Smooth muscle cell (in vitro differentiated cells): ENCODE measurements at regions not wholly inside any gene's neighbourhood (a gene's known extent, or its start where the extent isn't known, plus 50 kb on each side); places are given as distances from the start of the nearest gene placed in this dataset.

Experiments used
- DNase-seq: peaks from one replicate; lab custom pipeline; 2025; ENCODE audit not compliant: unreplicated experiment; lab: John Stamatoyannopoulos, UW
- H2AFZ ChIP-seq: fragments of 200-600 bp; sonication (generic); 2 replicates; pipeline ENCODE4 v1.6.0; 2016; ENCODE audit warnings: antibody characterized with exemption, low read depth, mild to moderate bottlenecking
- H3F3A ChIP-seq: fragments of 200-600 bp; sonication (generic); 2 replicates; pipeline ENCODE4 v1.6.0; 2017; ENCODE audit warnings: antibody characterized with exemption, low read depth
- H3K27ac ChIP-seq: fragments of 200-600 bp; sonication (generic); 2 replicates; pipeline ENCODE4 v1.5.1; 2016; ENCODE audit warnings: low read depth, mild to moderate bottlenecking
- H3K27me3 ChIP-seq: fragments of 200-600 bp; sonication (generic); 2 replicates; pipeline ENCODE4 v1.6.1; 2016; ENCODE audit warnings: low read depth, mild to moderate bottlenecking
- H3K36me3 ChIP-seq: fragments of 200-600 bp; sonication (generic); 2 replicates; pipeline ENCODE4 v1.5.1; 2016; ENCODE audit warnings: low read depth
- H3K4me1 ChIP-seq: fragments of 200-600 bp; sonication (generic); 2 replicates; pipeline ENCODE4 v1.5.1; 2016; ENCODE audit warnings: low read depth
- H3K4me2 ChIP-seq: fragments of 200-600 bp; sonication (generic); 2 replicates; pipeline ENCODE4 v1.6.0; 2016; ENCODE audit warnings: mild to moderate bottlenecking
- H3K4me3 ChIP-seq: fragments of 200-600 bp; sonication (generic); 2 replicates; pipeline ENCODE4 v1.5.1; 2016; ENCODE audit warnings: mild to moderate bottlenecking
- H3K79me2 ChIP-seq: fragments of 200-600 bp; sonication (generic); 2 replicates; pipeline ENCODE4 v1.6.0; 2016; ENCODE audit warnings: low read depth, mild to moderate bottlenecking
- H3K9ac ChIP-seq: fragments of 200-600 bp; sonication (generic); 2 replicates; pipeline ENCODE4 v1.6.0; 2016; ENCODE audit warnings: low read depth
- H3K9me3 ChIP-seq: fragments of 200-600 bp; sonication (generic); replicated peaks from 2 replicates; pipeline ENCODE4 v1.5.1; 2016; ENCODE audit warnings: low read depth
- H4K20me1 ChIP-seq: fragments of 200-600 bp; sonication (generic); 2 replicates; pipeline ENCODE4 v1.6.0; 2016; ENCODE audit warnings: low read depth
- CTCF ChIP-seq: fragments of 200-600 bp; sonication (generic); IDR thresholded peaks from 2 replicates; pipeline ENCODE4 v1.5.1; 2017; ENCODE audit warnings: borderline replicate concordance, mild to moderate bottlenecking, antibody characterized with exemption; ENCODE audit not compliant: insufficient read depth, poor library complexity, severe bottlenecking
- WGBS: methylation state at CpG from one replicate; pipeline ENCODE4 v1.1.7; 2016; ENCODE audit warnings: low lambda C conversion rate; 5-methylcytosine and 5-hydroxymethylcytosine counted together

DNA sequence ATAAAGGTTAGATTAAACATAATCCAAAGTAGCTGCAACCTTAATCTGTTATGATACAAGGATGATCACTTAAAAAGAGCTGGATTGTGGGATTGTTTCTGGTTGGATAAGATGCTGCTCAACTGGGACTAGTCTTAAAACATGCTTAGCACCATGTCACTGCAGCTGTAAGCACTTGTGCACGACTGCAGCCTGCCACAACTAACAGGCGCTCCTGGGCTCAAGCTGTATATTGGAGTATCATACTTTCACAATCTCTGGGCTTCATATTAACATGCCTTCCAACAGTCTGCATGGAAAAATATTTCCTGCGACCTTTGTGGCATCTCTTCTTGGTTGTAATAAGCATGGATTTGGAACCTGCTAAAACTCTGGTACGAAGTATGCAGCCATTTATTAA is 493.0 kb upstream of the PITX2 start:
- H3K36me3 ChIP-seq, result no peaks in the 10 kb centered on the region
- no peaks in the 10 kb centered on the region for H4K20me1 ChIP-seq
- peak overlapping the region; percentile 33 for H2AFZ ChIP-seq
- no peaks in the 10 kb centered on the region for H3K27me3 ChIP-seq
- H3F3A ChIP-seq, result peaks cover 7% of the 10 kb centered on the region
- WGBS, result 54% methylated on average over 4 of the region's 4 CpGs
- DNase-seq, result no peak
- no peaks in the 10 kb centered on the region for H3K79me2 ChIP-seq
- no peak for TF ChIP-seq CTCF
- H3K4me2 ChIP-seq, result no peak overlapping the region
- H3K27ac ChIP-seq, result no peak overlapping the region
- no peak overlapping the region for H3K9ac ChIP-seq
- no peak overlapping the region for H3K4me3 ChIP-seq
- H3K9me3 ChIP-seq, result no peaks in the 10 kb centered on the region
- H3K4me1 ChIP-seq, result no peaks in the 10 kb centered on the region

DNA sequence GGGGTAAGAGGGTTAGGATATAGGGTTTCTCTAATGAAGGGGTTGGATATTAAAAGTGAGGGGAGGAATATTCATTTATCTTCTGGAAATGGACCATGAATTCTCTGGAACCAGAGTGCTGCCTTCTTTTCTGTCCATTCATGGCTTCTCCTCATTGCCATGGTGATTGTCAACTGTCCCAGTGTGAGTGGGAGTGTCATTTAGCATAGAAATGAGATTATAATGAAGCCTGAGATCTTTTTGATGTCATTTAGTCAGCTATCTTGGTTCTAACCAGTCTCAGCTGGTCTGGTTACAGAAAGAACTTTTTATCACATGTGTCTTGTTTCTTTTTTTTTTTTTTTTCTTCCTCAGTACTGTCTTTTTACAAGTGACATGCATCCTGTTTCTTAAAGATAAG is 497.3 kb upstream of the PITX2 start:
- Histone ChIP-seq H3K36me3 (no peaks in the 10 kb centered on the region), H3K4me3 (no peak overlapping the region), H4K20me1 (no peaks in the 10 kb centered on the region), H3F3A (peaks cover 9% of the 10 kb centered on the region), H3K79me2 (no peaks in the 10 kb centered on the region), H3K4me1 (no peaks in the 10 kb centered on the region), H3K9ac (no peak overlapping the region), H3K27me3 (no peaks in the 10 kb centered on the region), H3K27ac (peak overlapping the region; percentile 51), H2AFZ (no peak overlapping the region), H3K9me3 (no peaks in the 10 kb centered on the region), H3K4me2 (no peak overlapping the region)
- no peak for DNase-seq
- no peak for TF ChIP-seq CTCF

DNA sequence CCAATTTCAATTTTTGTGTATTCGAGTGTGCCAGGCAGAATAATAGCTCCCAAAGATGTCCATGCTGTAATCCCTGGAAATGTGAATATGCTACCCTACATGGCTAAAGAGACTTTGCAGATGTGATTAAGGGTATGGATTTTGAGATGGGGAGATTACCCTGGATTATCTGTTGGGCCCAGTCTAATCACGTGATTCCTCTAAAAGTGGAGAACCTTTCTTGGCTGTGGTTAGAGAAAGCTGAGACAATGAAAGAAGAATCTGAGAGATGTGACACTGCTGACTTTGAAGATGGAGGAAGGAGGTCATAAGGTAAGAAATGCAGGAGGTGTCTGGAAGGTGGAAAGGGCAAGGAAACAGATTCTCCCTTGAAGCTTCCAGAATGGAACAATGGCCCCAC is 503.5 kb upstream of the PITX2 start:
- Histone ChIP-seq H3K27me3 (no peaks in the 10 kb centered on the region), H3F3A (peaks cover 12% of the 10 kb centered on the region), H3K9ac (no peak overlapping the region), H3K27ac (peak overlapping the region; percentile 88), H3K4me2 (no peak overlapping the region), H3K79me2 (no peaks in the 10 kb centered on the region), H2AFZ (peak overlapping the region; percentile 32), H3K9me3 (no peaks in the 10 kb centered on the region), H3K36me3 (no peaks in the 10 kb centered on the region), H3K4me1 (no peaks in the 10 kb centered on the region), H3K4me3 (no peak overlapping the region), H4K20me1 (no peaks in the 10 kb centered on the region)
- DNase-seq, result no peak
- WGBS, result 66% methylated on average over 2 of the region's 2 CpGs
- no peak for TF ChIP-seq CTCF

DNA sequence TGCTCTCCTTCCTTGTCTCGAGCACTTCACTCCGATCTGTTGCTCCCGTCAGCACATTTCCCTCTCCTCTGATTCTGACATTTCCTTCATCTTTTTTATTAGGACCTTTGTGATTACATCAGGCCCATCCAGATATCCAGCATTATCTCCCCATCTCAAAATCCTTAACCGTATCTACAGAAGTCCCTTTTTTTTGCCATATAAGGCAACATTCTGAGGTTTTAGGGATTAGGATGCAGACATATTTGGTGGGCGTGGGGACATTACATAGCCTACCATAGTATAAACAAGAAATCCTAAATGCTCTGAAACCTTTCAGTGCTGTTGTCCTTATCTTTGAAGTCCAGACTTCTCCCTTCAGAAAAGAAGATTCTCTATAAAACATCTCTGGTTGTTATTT is 505.0 kb upstream of the PITX2 start:
- 13% methylated on average over 5 of the region's 5 CpGs for WGBS
- H3K36me3 ChIP-seq, result no peaks in the 10 kb centered on the region
- no peaks in the 10 kb centered on the region for H3K4me1 ChIP-seq
- H3K27ac ChIP-seq, result peak overlapping the region; percentile 88
- peak overlapping the region; percentile 46 for H3K9ac ChIP-seq
- peak overlapping the region; percentile 40 for H2AFZ ChIP-seq
- H3K79me2 ChIP-seq, result no peaks in the 10 kb centered on the region
- H3F3A ChIP-seq, result peaks cover 12% of the 10 kb centered on the region
- no peak for TF ChIP-seq CTCF
- no peaks in the 10 kb centered on the region for H3K27me3 ChIP-seq
- H4K20me1 ChIP-seq, result no peaks in the 10 kb centered on the region
- no peaks in the 10 kb centered on the region for H3K9me3 ChIP-seq
- DNase-seq, result no peak
- H3K4me2 ChIP-seq, result peak overlapping the region; percentile 81
- H3K4me3 ChIP-seq, result peak overlapping the region; percentile 22
